ENCODE measurements at regions not wholly inside any gene's neighbourhood (a gene's known extent, or its start where the extent isn't known, plus 50 kb on each side); places are given as distances from the start of the nearest gene placed in this dataset.
"Not testable (repeated sequence)": the region's sequence is repeated elsewhere in the genome, so short reads cannot be mapped to it uniquely, and the experiment has no call there.

DNA sequence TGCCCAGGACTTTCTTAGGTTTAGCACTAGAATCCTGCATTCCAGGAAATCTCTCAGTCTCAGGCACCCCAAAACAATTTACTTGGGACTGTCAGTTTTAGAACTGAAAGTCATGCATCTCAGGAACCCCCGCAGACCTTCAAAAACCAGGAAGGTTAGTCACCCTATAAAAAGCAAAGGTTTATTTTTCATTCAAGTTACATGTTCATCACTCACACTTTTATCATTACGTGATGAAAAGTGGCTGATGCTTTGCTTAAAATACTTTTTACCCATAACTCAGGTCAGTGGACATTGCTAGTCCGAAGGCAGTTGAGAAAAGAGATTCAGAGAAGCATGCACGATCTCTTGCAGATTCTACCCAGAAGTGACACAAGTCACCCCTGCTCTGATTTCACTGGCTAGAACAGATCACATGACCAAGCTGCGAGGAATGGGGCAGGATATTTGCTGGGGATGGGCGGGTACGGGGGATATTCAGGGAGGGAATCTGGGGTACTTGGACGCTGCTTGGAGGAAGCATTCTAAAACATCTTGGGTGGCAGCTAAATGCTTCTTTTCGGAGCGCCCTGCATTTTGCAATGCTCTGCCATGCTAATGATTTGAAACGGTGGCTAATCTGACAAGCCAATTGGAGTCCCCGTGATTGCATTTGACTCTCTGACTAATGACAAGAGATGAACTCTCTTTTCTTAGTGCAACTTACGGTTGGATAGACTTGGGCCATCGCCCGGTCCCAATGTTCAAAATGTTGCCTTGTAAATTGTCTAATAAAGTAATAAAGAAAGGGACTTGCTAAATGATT is 110.2 kb downstream of the MIAT start:
- intact Hi-C loops (cut with DNase I), result no loop called here
- DNase-seq (ENCODE audit: low spot score), result no peak

DNA sequence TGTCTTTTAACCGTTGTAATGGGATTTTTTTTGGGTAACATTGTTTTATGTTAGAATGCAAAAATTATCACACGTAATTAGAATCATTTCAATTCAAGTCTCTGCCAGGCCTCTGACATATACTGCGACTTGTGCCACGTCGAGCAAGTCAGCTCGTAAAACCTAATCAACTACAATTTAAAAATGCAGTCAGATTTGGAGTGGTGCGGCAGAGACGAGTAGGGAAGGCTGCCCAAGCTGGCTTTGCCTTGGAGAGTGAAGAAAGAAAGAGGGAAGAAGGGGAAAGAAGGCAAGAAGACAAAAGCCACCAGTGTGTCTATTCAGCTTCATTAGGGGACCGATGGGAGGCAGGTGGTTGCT is 110.7 kb downstream of the MIAT start:
- intact Hi-C loops (cut with DNase I), result no loop called here
- no peak for DNase-seq (ENCODE audit: low spot score)

DNA sequence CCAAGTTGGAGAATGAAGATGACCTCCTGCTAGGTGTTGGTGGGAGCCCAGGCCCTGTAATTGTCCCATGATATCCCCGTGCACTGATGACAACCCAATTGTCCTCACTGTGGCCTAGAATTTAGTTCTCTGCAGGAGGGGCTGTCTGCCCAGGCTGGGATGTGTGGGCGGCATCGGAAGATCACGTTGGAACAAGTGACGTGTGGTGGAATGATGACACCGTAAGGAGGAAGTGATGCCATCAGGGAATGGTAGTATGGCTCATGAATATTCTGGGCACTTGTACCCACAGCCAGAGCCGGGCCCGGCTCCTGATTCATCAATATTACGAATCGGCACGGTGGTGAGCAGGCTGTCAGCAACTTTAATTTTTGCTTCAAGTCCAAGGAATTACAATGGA is 111.6 kb downstream of the MIAT start:
- intact Hi-C loops (cut with DNase I), result no loop called here
- no peak for DNase-seq (ENCODE audit: low spot score)

DNA sequence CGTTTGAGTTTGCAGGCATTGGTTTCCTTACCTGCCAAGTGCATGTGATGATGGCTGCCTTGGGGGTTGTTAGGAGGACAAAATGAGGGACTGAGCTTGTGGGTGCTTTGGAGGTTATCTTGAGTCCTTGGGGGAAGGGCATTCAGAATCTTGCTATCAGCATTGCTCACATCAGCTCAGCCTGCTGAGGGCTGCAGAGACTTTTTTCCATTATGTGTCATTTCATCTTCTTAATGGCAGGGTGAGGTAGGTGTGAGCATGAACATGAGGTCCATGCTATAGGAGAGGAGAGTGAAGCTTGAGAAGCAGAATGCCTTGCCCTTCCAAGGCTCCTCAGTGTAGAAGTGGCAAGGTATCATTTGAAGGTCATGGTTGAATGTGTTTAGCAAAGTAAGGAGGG is 112.3 kb downstream of the MIAT start:
- intact Hi-C loops (cut with DNase I), result no loop called here
- DNase-seq (ENCODE audit: low spot score), result no peak

DNA sequence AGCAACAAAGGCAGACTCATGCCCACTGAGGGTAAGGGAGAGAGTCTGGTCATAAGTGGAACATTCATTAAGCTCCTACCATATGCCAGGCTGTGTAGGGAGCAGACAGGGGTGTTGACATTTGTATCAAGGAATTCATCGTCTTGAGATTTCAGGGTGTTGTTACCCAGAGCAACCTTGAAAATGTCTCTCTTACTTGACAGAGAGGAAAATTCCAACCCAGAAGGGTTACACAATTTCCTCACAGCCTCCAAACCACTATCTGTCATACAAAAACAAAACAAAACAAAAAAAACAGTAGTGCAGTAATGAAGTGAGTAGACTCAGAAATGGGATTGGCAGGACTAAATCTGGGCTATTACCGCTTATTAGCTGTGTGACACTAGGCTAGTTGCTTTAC is 113.2 kb downstream of the MIAT start:
- DNase-seq (ENCODE audit: low spot score), result no peak
- intact Hi-C loops (cut with DNase I), result no loop called here

DNA sequence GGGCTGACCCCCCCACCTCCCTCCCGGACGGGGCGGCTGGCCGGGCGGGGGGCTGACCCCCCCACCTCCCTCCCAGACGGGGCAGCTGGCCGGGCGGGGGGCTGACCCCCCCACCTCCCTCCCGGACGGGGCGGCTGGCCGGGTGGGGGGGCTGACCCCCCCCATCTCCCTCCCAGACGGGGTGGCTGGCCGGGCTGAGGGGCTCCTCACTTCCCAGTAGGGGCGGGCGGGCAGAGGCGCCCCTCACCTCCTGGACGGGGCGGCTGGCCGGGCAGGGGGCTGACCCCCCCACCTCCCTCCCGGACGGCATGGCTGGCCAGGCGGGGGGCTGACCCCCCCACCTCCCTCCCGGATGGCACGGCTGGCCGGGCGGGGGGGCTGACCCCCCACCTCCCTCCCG is 115.7 kb downstream of the MIAT start:
- DNase-seq (ENCODE audit: low spot score); intact Hi-C loops (cut with DNase I): not testable (repeated sequence)

DNA sequence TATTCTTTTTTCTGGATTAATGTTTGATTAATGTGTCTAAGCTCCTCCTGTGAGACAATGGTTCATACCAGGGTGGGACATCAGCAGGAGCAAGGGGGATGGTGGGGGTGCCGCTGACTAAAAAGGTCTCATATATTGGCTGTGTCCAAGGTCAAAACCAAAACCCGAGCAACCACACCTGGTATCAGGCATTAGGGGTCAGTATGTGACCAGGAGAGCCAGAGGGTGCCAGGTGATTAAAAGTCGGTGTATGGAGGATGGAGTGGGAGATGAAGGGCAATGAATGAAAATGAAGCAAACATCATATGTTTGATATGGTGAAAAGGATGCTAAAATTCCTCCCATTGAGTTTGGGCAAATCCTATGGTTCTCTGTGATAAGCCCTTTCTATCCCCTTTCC is 118.0 kb downstream of the MIAT start:
- no peak for DNase-seq (ENCODE audit: low spot score)
- intact Hi-C loops (cut with DNase I), result no loop called here

DNA sequence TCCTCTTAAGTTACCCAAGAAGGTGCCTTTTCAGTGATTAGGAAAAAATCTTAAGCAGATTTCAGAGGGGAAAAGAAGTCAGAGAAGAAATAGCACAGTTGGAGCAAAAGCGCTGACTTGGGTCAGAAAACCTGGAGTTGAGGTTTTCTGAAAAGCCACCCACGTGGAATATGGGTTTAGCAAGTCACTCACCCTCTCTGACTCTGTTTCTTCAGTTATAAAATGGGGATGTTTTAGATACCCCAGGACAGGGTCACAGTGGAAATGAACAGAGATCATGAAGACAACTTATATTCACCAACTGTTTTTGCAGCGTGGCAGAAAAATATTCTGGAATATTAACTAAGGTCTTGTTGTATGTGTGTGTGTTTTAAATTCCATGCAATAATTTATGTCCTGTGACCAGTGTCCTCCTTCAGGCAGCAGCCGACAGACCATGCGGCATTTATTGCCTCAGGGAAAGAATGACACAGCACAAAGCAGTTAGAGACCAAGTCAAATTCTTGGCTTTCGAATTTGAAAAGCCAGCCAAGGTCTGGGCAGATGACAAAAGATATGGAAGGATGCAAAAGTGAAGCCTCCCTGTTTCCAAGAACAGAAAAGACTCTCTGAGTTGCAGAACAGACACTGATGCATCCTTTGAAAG is 119.9 kb downstream of the MIAT start:
- intact Hi-C loops (cut with DNase I), result no loop called here
- DNase-seq (ENCODE audit: low spot score), result no peak

DNA sequence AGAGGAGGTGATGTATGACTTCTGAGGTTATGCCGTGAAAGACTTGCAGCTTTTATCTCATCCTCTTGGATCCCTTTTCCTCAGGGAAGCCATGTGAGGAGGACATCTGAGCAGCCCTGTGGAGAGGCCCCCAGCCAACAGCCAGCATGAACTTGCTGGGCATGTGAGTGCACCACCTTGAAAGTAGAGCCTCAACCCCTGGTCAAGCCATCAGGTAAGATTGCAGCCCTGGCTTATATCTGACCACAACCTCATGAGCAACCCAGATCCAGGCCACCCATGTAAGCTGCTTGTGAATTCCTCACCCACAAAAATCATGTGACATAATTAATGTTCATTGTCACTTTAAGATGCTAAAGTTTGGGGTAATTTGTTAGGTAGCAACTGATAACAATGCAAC is 121.0 kb downstream of the MIAT start:
- intact Hi-C loops (cut with DNase I), result no loop called here
- no peak for DNase-seq (ENCODE audit: low spot score)

DNA sequence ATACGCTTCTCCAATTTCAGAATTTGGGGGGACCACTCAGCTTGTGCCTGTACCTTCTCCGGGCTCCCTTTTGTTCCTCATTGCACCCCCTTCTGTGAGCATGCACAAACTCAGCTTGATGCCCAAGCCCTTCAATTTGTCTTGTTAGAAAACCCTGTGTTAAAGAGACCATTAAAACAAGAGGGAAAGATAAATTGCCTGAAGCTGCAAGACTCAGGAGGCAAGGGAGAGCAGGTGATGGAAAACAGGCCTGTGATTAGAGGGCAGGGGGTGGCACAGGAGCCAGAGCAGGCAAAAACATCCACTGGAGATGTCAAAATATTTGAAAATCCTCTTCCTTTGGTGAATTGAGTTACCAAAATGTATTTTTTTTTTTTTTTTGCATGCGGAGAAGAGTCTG is 121.7 kb downstream of the MIAT start:
- intact Hi-C loops (cut with DNase I), result no loop called here
- DNase-seq (ENCODE audit: low spot score), result no peak

DNA sequence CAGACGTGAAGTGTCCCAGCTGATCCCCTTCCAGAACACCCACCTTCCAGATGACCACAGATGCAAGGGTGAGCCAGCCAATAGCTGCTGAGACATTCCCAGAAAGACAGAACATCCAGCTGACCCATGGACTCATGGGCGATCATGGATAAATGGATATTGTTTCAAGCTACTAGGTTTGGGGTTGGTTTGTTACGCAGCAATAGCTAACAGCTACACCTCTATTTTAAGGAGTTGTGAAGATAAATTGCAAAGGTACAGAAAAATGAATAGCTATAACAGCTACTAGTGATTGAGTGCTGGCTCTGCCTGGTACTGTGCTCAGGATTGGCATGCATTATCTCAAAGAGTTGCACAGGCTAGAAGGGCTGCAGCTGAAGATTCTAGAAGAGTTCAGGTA is 122.5 kb downstream of the MIAT start:
- no peak for DNase-seq (ENCODE audit: low spot score)
- intact Hi-C loops (cut with DNase I), result no loop called here

DNA sequence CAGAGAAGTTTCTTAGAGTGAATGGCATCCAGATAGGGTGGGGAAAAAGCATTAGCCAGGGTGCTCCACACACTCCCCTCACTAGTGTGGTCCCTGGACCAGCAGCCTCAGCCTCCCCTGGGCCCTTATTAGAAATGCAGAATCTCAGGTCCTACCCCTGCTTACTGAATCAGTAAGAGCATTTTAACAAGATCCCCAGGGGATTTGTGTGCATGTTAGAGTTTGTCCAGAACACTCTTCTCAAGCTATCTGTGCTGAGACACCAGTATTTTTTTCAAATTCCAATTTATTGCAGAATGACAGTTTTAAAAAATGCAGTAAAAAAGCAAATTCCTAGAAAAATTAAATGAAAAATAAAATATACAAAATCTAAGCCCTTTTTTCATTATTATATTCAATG is 123.1 kb downstream of the MIAT start:
- no peak for DNase-seq (ENCODE audit: low spot score)
- intact Hi-C loops (cut with DNase I), result no loop called here

DNA sequence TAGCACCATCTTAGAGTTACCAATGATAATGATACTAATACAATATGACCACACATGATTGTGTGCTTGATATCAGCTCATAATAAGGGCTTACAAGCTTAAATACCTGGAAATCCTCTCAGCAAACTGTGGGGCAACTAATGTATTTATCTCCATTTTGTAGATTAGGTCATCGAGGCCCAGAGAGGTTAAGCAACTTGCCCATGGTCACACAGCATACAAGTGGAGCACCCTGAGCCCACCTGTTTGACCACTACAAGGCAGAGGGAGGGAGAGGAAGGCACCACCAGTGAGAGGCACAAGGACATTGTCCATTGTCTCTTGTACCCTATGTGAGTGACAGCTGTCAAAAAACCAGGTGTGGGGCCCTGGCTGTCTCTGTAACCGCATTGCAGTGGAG is 123.7 kb downstream of the MIAT start:
- no peak for DNase-seq (ENCODE audit: low spot score)
- intact Hi-C loops (cut with DNase I), result no loop called here

DNA sequence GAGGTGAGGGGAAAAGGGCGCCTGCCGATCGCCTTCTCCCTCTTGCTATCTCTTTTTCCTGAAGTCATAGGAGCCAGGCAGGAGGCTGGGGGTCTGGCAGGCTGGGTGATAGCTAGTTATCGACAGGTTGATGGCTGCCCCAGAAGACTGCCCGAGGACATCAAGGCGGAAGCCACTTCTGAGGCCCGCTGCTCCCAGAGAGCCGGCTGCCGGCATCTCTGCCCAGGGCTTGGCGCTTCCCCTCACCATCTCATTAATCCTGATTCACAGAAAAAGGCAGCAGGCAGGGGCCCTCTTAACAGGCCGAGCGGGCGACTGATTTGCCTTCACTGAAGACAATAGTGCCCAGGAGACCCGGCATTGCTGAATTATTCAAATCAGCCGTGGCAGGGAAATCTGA is 124.2 kb downstream of the MIAT start:
- intact Hi-C loops (cut with DNase I), result no loop called here
- no peak for DNase-seq (ENCODE audit: low spot score)

DNA sequence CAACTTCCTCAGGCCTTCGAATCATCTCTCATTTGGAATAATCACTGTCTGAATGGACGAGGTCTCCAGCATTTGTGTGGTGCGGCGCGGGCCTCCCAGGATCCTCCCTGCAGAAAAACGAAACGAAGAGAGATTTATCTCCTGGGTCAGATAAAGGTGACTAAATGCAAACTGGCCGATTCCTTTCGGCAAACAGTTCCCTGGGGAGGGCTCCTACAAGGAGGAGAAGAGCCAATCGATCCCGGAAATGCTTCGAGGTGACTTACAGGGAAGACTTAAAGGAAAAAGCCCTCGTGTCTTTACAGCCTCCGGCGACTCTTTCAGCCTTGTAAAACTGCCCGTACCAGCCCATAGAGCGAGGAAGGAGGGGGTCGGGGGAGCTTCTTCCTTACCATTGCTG is 126.5 kb downstream of the MIAT start:
- intact Hi-C loops (cut with DNase I), result no loop called here
- no peak for DNase-seq (ENCODE audit: low spot score)

DNA sequence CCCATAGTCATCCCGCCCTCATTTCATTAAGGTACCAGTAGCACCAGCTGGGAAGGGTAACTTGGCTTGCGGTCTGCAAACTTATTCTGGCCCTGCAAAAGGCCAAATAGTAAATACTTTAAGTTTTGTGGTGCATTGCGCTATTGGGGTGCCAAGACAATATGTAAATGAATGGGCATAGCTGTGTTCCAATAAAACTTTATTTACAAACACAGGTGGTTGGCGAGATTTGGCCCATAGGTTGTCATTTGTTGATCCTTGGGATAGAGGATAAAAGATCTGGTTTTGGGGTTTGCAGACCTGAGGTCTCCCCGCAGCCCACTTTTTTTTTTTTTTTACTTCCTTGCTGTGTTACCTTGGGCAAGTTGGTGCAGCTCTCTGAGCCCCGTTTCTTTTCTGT is 127.4 kb downstream of the MIAT start:
- no peak for DNase-seq (ENCODE audit: low spot score)

DNA sequence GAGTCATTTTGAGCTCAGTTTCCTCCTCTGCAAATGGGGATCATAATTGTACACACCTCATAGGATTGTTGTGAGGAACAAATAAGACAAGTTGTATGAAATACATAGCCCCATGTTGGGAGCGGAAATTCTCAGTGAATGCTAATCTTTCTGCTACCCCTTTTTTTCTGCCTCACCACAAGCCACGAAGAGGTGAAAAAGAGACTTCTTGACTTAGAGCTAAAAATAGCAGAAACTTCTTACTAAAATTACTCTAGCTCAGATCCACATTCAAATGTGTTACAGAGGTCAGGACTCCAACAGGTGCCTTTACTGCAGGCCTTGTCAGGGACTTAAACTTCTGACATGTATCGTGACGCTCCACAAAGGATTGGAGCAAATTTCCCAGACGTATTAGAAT is 128.5 kb downstream of the MIAT start:
- intact Hi-C loops (cut with DNase I), result no loop called here
- DNase-seq (ENCODE audit: low spot score), result no peak

More for the DNA sequence above, 127.4 kb downstream of the MIAT start:
- intact Hi-C loops (cut with DNase I), result no loop called here

DNA sequence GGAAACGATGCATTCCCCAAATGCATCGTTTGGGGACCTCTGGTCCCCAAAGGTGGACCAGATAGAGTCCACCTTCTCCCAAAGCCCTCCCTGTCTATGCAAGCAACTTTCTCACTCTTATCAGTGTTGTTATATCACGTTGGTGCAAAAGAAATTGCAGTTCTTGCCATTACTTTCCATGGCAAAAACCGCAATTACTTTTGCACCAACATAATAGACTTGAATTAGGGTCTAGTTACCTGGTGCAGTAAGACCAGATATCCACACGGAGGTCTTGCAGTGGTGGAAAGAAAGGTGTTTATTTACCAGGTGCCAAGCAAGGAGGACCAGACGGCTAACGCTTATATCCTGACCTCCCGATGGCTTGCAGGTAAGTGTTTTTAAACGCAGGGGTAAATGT is 129.0 kb downstream of the MIAT start:
- intact Hi-C loops (cut with DNase I), result no loop called here
- DNase-seq (ENCODE audit: low spot score), result no peak

DNA sequence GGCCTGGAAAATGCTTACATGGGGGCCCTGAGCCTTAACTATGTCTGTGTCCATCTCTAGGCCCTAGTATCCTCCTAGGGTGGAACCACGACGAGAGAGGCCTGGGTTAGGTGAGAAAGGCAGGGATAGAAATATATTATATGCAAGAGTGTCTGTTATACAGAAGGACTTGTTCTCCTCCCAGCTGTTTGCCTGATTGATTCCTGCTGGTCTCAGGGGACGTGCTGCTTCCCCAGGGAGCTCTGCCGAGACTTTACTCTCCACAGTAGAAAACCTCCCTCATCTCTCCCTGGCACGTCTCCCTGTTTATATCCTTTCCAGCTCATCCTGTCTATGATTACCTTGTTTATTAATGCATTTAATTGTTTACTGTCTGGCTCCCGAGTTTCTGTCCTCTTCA is 132.6 kb downstream of the MIAT start:
- DNase-seq (ENCODE audit: low spot score), result no peak

DNA sequence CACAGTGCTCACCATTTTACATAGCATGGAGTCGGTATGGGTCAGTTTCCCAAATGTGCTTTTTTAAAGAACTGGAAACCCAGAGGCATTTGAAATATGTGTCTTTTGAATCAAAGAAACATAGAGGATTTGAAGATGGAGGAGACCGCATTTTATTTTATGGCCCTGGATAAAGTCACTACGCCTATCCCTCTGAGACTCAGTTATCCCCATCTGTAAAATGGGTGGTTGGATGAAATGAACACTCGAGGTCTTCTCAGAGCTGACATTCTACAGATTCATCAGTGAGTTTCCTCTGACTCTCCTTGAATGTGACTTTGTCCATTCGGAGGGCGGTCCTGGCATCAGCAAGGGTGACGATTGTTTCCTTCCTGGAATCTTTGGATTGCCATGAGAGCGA is 135.1 kb downstream of the MIAT start:
- no peak for DNase-seq (ENCODE audit: low spot score)
- intact Hi-C loops (cut with DNase I), result no loop called here

More for the DNA sequence above, 132.6 kb downstream of the MIAT start:
- intact Hi-C loops (cut with DNase I), result no loop called here

DNA sequence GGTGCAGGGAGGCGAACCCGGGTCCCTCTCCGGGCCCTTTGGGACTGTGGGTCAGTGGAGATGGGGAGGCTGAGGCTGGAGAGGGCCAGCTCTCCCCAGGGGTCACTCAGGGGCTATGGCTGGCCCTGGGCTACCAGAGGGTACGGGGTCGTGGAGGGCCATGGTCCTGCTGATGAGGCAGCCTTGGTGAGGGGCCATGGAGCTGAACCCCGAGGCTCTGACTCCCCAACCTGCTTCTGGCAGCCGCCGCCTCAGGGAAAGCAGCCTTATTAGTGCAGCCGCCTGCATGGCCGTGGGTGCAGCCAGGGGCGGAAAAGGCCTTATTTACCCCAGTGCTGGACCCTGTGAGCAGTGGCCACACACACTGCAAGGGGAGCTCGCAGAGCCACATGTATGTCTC is 139.4 kb downstream of the MIAT start:
- intact Hi-C loops (cut with DNase I), result no loop called here
- no peak for DNase-seq (ENCODE audit: low spot score)

DNA sequence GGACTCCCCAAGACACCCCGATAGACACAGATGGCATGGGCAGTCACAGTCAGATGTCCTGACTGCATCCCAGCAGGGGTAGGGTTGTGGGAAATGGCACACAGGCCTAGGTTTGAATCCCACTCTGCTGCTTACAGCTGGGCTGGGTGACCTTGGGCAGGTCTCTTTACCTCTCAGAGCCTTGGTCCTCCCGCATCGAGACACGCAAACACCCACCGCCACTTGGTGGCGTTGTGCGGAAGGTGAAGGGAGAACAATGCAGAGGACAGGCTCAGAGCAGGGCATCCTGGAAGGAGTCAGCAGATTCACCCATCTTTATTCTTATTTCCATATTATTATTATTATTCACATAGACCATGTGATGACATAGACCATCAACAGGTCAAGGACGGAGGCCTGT is 140.5 kb downstream of the MIAT start:
- DNase-seq (ENCODE audit: low spot score), result no peak
- intact Hi-C loops (cut with DNase I), result no loop called here
